Adrenal gland (tissue), 5 donors: ENCODE measurements at regions not wholly inside any gene's neighbourhood (a gene's known extent, or its start where the extent isn't known, plus 50 kb on each side); places are given as distances from the start of the nearest gene placed in this dataset.

ENCODE experiments used
- POLR2A ChIP-seq, 2 donors: fragments of 450-650 bp; IDR thresholded peaks; one replicate each; pipeline ENCODE4 v1.6.1; 2017; ENCODE audit warnings: antibody characterized with exemption in 2 of 2, mild to moderate bottlenecking in 2 of 2, moderate library complexity in 1 of 2
- TF ChIP-seq, protein P1 (sequence below), 6 experiments: fragments of 450-650 bp in 4 of 6; fragments of 200-600 bp in 2 of 6; sonication (generic) in 1 of 6; IDR thresholded peaks; 1 replicate in 5 of 6; 2 replicates in 1 of 6; pipeline versions ENCODE4 v1.5.1 to v1.8.0; 2016 to 2021; ENCODE audit warnings: antibody characterized with exemption in 6 of 6, mild to moderate bottlenecking in 2 of 6, moderate library complexity in 1 of 6
- donor health status: DM: no; HTN: no; CAD: no.

DNA sequence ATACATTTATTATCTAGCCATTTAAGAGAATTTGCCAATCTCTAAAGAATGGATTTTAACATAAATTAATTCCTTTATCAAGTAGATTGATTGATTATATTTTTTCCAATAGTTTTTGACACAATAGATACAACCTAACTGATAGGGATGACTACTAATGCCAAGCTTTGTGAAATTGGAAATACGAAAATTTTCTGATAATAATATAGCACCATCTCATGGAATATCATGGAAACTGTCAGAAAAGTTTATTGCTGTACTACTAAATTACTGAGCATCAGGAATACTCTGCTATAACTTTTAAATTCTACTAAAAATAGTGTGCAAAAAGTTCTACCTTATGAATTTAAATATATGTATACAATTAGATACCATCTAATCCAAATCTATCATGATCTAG lies 101.8 kb upstream of the MAP2 start:
- TF ChIP-seq, protein P1, sequence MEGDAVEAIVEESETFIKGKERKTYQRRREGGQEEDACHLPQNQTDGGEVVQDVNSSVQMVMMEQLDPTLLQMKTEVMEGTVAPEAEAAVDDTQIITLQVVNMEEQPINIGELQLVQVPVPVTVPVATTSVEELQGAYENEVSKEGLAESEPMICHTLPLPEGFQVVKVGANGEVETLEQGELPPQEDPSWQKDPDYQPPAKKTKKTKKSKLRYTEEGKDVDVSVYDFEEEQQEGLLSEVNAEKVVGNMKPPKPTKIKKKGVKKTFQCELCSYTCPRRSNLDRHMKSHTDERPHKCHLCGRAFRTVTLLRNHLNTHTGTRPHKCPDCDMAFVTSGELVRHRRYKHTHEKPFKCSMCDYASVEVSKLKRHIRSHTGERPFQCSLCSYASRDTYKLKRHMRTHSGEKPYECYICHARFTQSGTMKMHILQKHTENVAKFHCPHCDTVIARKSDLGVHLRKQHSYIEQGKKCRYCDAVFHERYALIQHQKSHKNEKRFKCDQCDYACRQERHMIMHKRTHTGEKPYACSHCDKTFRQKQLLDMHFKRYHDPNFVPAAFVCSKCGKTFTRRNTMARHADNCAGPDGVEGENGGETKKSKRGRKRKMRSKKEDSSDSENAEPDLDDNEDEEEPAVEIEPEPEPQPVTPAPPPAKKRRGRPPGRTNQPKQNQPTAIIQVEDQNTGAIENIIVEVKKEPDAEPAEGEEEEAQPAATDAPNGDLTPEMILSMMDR (IDR thresholded peaks at IDR 0.05): no peak
- no peak for TF ChIP-seq POLR2A (IDR thresholded peaks at IDR 0.05)
